ENCODE measurements at regions not wholly inside any gene's neighbourhood (a gene's known extent, or its start where the extent isn't known, plus 50 kb on each side); places are given as distances from the start of the nearest gene placed in this dataset.

GRCh38 chr12:84191779-84192178 is 720.8 kb downstream of the SLC6A15 start:
- Mint-ChIP-seq H3K4me1 (ENCODE audit: low read depth) (no peaks in the 10 kb centered on the region), H3K27ac (no peak overlapping the region), H3K27me3 (no peaks in the 10 kb centered on the region), H3K4me3 (ENCODE audit: low read depth) (no peak overlapping the region), H3K9me3 (ENCODE audit: low read depth) (peaks cover 4% of the 10 kb centered on the region), H3K36me3 (ENCODE audit: insufficient read depth) (no peaks in the 10 kb centered on the region)
- no peak for TF ChIP-seq CTCF (IDR thresholded peaks at IDR 0.05; ENCODE audit: unreplicated experiment)
- DNase-seq (ENCODE audit: low spot score, unreplicated experiment): no peak

- Mint-ChIP-seq H3K4me1 (ENCODE audit: low read depth) (no peaks in the 10 kb centered on the region), H3K27me3 (no peaks in the 10 kb centered on the region), H3K36me3 (ENCODE audit: insufficient read depth) (no peaks in the 10 kb centered on the region), H3K27ac (no peak overlapping the region), H3K4me3 (ENCODE audit: low read depth) (no peak overlapping the region), H3K9me3 (ENCODE audit: low read depth) (no peaks in the 10 kb centered on the region)
- no peak for DNase-seq (ENCODE audit: low spot score, unreplicated experiment)
- no peak for TF ChIP-seq CTCF (IDR thresholded peaks at IDR 0.05; ENCODE audit: unreplicated experiment)
Observed at GRCh38 chr12:84186433-84186832, 726.2 kb downstream of the SLC6A15 start.

- Mint-ChIP-seq H3K9me3 (ENCODE audit: low read depth) (no peaks in the 10 kb centered on the region), H3K36me3 (ENCODE audit: insufficient read depth) (no peaks in the 10 kb centered on the region), H3K27me3 (no peaks in the 10 kb centered on the region), H3K27ac (no peak overlapping the region), H3K4me3 (ENCODE audit: low read depth) (no peak overlapping the region), H3K4me1 (ENCODE audit: low read depth) (no peaks in the 10 kb centered on the region)
- TF ChIP-seq CTCF (IDR thresholded peaks at IDR 0.05; ENCODE audit: unreplicated experiment): no peak
- no peak for DNase-seq (ENCODE audit: low spot score, unreplicated experiment)
Observed at GRCh38 chr12:84183576-84183975, 729.0 kb downstream of the SLC6A15 start.

GRCh38 chr12:84174115-84174514 is 738.5 kb downstream of the SLC6A15 start:
- TF ChIP-seq CTCF (IDR thresholded peaks at IDR 0.05; ENCODE audit: unreplicated experiment): no peak
- no peaks in the 10 kb centered on the region for H3K36me3 Mint-ChIP-seq (ENCODE audit: insufficient read depth)
- no peaks in the 10 kb centered on the region for H3K27me3 Mint-ChIP-seq

GRCh38 chr12:84172823-84173424 is 739.7 kb downstream of the SLC6A15 start:
- no peak for TF ChIP-seq CTCF (IDR thresholded peaks at IDR 0.05; ENCODE audit: unreplicated experiment)
- Mint-ChIP-seq H3K9me3 (ENCODE audit: low read depth) (no peaks in the 10 kb centered on the region), H3K27me3 (no peaks in the 10 kb centered on the region), H3K4me3 (ENCODE audit: low read depth) (no peak overlapping the region), H3K4me1 (ENCODE audit: low read depth) (no peaks in the 10 kb centered on the region), H3K27ac (no peak overlapping the region), H3K36me3 (ENCODE audit: insufficient read depth) (no peaks in the 10 kb centered on the region)
- no peak for DNase-seq (ENCODE audit: low spot score, unreplicated experiment)

More at GRCh38 chr12:84174115-84174514, 738.5 kb downstream of the SLC6A15 start:
- no peak overlapping the region for H3K27ac Mint-ChIP-seq
- no peaks in the 10 kb centered on the region for H3K4me1 Mint-ChIP-seq (ENCODE audit: low read depth)
- DNase-seq (ENCODE audit: low spot score, unreplicated experiment): no peak
- no peaks in the 10 kb centered on the region for H3K9me3 Mint-ChIP-seq (ENCODE audit: low read depth)
- no peak overlapping the region for H3K4me3 Mint-ChIP-seq (ENCODE audit: low read depth)

All from progenitor cell of endocrine pancreas (in vitro differentiated cells).